Activated T-cell treated with anti-CD3 and anti-CD28 coated beads, Interleukin-2, amount 50 U/mL, for 72 hours (primary cell): ENCODE measurements at regions not wholly inside any gene's neighbourhood (a gene's known extent, or its start where the extent isn't known, plus 50 kb on each side); places are given as distances from the start of the nearest gene placed in this dataset.
"Not testable (repeated sequence)": the region's sequence is repeated elsewhere in the genome, so short reads cannot be mapped to it uniquely, and the experiment has no call there.

ENCODE experiments used
- ATAC-seq, 2 donors: fragments of 150-1000 bp; cut with Tn5 transposase; replicated peaks in 1 of 2; 2 replicates each; pipeline ENCODE4 v1.10.0; 2021; ENCODE audit warnings: moderate library complexity in 2 of 2, mild to moderate bottlenecking in 1 of 2
- DNase-seq, 2 donors: peaks; one replicate each; pipeline ENCODE4 v3.0.0; 2021 to 2022; ENCODE audit warnings: mixed read lengths in 1 of 2
- H3K27ac Mint-ChIP-seq: one replicate; pipeline ENCODE4 v1.8.0; 2022; ENCODE audit warnings: mild to moderate bottlenecking, moderate library complexity, mixed read lengths
- H3K27me3 Mint-ChIP-seq: one replicate; pipeline ENCODE4 v1.8.0; 2022; ENCODE audit warnings: low read depth, mixed read lengths
- H3K36me3 Mint-ChIP-seq, 2 donors: one replicate each; pipeline ENCODE4 v1.8.0; 2022; ENCODE audit warnings: mixed read lengths in 2 of 2, mild to moderate bottlenecking in 1 of 2; ENCODE audit not compliant: insufficient read depth in 2 of 2
- H3K4me1 Mint-ChIP-seq: one replicate; pipeline ENCODE4 v1.8.0; 2022; ENCODE audit warnings: low read depth, mixed read lengths
- H3K4me3 Mint-ChIP-seq, 2 donors: one replicate each; pipeline ENCODE4 v1.8.0; 2022; ENCODE audit warnings: mild to moderate bottlenecking in 2 of 2, mixed read lengths in 2 of 2, moderate library complexity in 2 of 2
- H3K9me3 Mint-ChIP-seq, 2 donors: one replicate each; pipeline ENCODE4 v1.8.0; 2022; ENCODE audit warnings: mixed read lengths in 2 of 2

DNA sequence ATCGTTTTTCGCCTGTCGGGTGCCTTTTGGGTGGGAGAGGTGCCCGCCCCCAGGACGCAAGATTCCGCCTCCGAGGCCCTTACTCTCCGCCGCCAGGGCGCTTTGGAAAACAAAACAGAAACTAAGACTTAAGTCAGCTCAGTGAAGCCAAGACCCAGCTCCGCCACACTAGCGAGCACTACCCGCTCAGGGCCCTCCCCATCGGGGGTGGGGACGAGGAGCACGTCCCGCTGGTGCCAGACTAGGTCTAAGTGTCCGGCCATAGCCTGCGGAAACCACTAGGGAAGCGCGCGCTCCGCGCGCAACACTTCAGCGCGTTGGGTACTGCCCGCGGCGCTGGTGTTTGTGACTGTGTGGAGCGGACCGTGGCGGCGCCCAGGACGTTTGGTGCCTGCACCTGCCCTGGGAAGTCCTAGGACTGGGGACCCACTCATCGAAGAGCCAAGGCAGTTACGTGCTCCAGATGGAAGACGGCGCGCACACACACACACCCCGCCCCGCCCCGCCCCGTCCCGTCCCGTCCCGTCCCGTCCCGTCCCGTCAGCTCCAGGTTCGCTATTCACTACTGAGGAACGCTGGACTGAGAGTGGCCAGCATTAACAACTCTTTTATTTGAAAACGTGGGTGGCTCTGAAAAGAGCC, 57.6 kb upstream of the BOLA1 start:
- H3K27ac Mint-ChIP-seq, DNase-seq, H3K4me3 Mint-ChIP-seq, H3K27me3 Mint-ChIP-seq, H3K9me3 Mint-ChIP-seq: not testable (repeated sequence)
- Mint-ChIP-seq H3K4me1 (peaks cover 24% of the 10 kb centered on the region), H3K36me3 (peaks cover 6 to 24% of the 10 kb centered on the region in 2 donors)
- peak; percentile 51 to 66 for ATAC-seq

DNA sequence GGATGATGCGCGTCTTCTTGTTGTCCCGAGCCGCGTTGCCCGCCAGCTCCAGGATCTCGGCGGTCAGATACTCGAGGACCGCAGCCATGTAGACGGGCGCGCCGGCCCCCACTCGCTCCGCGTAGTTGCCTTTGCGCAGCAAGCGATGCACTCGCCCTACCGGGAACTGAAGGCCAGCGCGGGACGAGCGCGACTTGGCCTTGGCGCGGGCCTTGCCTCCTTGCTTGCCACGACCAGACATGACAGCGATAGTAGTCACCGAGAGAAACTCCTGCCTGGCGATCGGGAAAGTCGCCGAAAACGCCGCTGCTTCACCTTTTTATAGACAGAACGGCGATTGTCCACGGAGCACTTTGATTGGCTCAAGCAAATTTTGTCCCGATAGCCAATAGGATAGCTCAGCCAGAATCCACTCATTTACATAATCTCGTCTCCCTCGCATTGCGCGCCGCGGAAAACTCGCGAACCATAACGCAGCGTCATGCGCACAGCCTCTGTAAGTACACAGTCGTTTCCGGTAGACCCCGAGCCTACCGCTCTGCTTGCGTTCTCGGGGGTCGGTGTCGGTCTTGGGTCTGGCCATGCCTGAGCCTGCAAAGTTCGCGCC, 56.8 kb upstream of the BOLA1 start:
- peaks cover 6 to 29% of the 10 kb centered on the region in 2 donors for H3K36me3 Mint-ChIP-seq
- not testable (repeated sequence) for H3K9me3 Mint-ChIP-seq, H3K27me3 Mint-ChIP-seq, H3K27ac Mint-ChIP-seq, DNase-seq, H3K4me3 Mint-ChIP-seq
- H3K4me1 Mint-ChIP-seq = peaks cover 33% of the 10 kb centered on the region
- peak; percentile 57 to 58 for ATAC-seq

DNA sequence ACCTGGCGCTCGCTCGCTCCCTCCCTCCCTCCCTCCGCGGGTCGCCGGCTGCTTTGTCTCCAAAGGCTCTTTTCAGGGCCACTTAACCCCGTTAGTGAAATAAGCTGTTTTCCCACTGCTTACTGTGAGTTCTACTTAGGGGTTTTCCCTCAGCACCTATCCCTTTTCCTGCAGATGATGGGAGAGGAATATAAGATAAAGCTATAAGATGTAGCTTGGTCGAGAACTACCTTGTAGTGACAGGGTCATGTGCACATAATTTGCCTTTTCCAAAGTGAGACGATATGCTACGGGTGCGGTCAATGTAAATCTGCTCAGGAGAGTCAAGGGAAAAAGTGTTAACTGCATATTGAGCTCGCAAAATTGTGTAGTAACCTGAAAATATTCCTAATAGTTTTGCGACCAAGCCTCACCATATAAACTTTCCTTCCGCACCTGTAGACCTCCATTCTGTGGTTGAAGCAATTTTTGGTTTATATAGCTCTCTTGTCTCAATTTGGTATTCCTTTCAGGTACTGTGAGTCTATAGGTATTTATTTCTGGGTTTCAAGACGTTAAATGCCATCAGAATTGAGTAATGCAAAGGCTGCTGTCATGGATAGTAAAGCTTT, 55.8 kb upstream of the BOLA1 start:
- peaks cover 43% of the 10 kb centered on the region for H3K4me1 Mint-ChIP-seq
- H3K27ac Mint-ChIP-seq = peak overlapping the region; percentile 91
- H3K9me3 Mint-ChIP-seq = no peaks in the 10 kb centered on the region
- peak overlapping the region; percentile 87 to 89 for H3K4me3 Mint-ChIP-seq
- H3K36me3 Mint-ChIP-seq = peaks cover 6 to 29% of the 10 kb centered on the region in 2 donors
- DNase-seq (no peak), ATAC-seq (no peak)
- H3K27me3 Mint-ChIP-seq = no peaks in the 10 kb centered on the region

- H3K4me1 Mint-ChIP-seq = peaks cover 48% of the 10 kb centered on the region
- H3K27me3 Mint-ChIP-seq = no peaks in the 10 kb centered on the region
- H3K36me3 Mint-ChIP-seq = peaks cover 6 to 32% of the 10 kb centered on the region in 2 donors
- no peaks in the 10 kb centered on the region for H3K9me3 Mint-ChIP-seq
- peak in 1 of 2 donors; percentile 29 for DNase-seq
- H3K27ac Mint-ChIP-seq = peak overlapping the region; percentile 91
- H3K4me3 Mint-ChIP-seq = peak overlapping the region; percentile 87 to 89
- no peak for ATAC-seq
These were observed 55.3 kb upstream of the BOLA1 start for GRCh38 chr1:149844101-149844500.

- ATAC-seq = no peak
- H3K27me3 Mint-ChIP-seq = no peaks in the 10 kb centered on the region
- peak overlapping the region; percentile 87 to 89 for H3K4me3 Mint-ChIP-seq
- no peak for DNase-seq
- no peaks in the 10 kb centered on the region for H3K9me3 Mint-ChIP-seq
- peaks cover 55% of the 10 kb centered on the region for H3K4me1 Mint-ChIP-seq
- peaks cover 7 to 37% of the 10 kb centered on the region in 2 donors for H3K36me3 Mint-ChIP-seq
- H3K27ac Mint-ChIP-seq = peak overlapping the region; percentile 61
These were observed 54.6 kb upstream of the BOLA1 start for GRCh38 chr1:149844650-149845255.

- peak overlapping the region; percentile 61 for H3K27ac Mint-ChIP-seq
- H3K9me3 Mint-ChIP-seq = no peaks in the 10 kb centered on the region
- peak overlapping the region; percentile 87 to 89 for H3K4me3 Mint-ChIP-seq
- ATAC-seq = no peak
- peaks cover 56% of the 10 kb centered on the region for H3K4me1 Mint-ChIP-seq
- H3K36me3 Mint-ChIP-seq = peaks cover 10 to 38% of the 10 kb centered on the region in 2 donors
- H3K27me3 Mint-ChIP-seq = no peaks in the 10 kb centered on the region
- no peak for DNase-seq
These were observed 54.0 kb upstream of the BOLA1 start for GRCh38 chr1:149845416-149845815.

- peak overlapping the region; percentile 87 to 89 for H3K4me3 Mint-ChIP-seq
- H3K36me3 Mint-ChIP-seq = peaks cover 10 to 38% of the 10 kb centered on the region in 2 donors
- no peaks in the 10 kb centered on the region for H3K9me3 Mint-ChIP-seq
- no peaks in the 10 kb centered on the region for H3K27me3 Mint-ChIP-seq
- H3K4me1 Mint-ChIP-seq = peaks cover 56% of the 10 kb centered on the region
- ATAC-seq (no peak), DNase-seq (peak in 1 of 2 donors; percentile 25)
- peak overlapping the region; percentile 61 for H3K27ac Mint-ChIP-seq
These were observed 53.3 kb upstream of the BOLA1 start for GRCh38 chr1:149846042-149846441.

DNA sequence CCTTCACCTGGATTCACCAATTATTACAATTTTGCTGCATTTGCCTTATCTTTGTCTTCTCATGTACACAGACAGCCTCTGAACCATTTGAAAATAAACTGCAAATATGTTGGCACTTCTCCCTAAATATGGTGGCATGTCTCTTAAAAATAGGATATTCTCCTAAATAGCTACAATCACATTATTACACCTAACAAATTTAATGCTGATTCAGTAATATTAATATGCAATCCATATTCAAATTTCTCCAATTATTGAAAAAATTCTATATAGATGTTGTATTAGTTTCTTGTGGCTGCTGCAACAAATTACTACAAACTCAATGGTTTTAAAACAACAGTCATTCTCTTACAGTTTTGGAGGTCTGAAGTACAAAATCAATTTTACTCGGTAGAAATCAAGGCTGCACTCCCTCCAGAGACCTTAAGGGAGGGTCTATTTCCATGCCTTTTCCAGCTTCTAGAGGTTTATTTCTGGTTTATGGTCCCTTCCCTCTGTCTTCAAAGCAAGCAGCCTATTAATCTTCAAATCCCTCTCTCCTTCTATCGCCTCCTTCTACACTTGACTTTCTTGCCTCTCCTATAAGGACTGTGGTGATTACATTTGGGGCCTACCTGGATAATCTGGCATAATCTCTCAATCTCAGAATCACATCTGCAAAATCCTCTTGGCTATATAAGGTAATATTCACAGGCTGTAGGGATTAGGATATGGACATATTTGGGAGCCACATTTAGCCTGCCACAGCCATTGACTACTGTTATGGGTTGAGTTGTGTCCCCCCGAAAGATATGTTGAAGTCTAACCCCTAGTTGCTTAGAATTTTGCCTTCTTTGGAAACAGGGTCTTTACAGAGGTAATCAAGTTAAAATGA, 52.5 kb upstream of the BOLA1 start:
- no peak for DNase-seq
- H3K9me3 Mint-ChIP-seq = no peaks in the 10 kb centered on the region
- peak overlapping the region; percentile 51 to 65 for H3K4me3 Mint-ChIP-seq
- H3K4me1 Mint-ChIP-seq = peaks cover 56% of the 10 kb centered on the region
- H3K27ac Mint-ChIP-seq = no peak overlapping the region
- no peak for ATAC-seq
- H3K27me3 Mint-ChIP-seq = no peaks in the 10 kb centered on the region
- peaks cover 10 to 38% of the 10 kb centered on the region in 2 donors for H3K36me3 Mint-ChIP-seq

GRCh38 chr1:149848340-149849110, 50.8 kb upstream of the BOLA1 start:
- Mint-ChIP-seq H3K36me3 (peaks cover 10 to 36% of the 10 kb centered on the region in 2 donors), H3K27ac (peak overlapping the region; percentile 93), H3K4me3 (peak overlapping the region; percentile 86 to 96), H3K4me1 (peaks cover 56% of the 10 kb centered on the region), H3K9me3 (no peaks in the 10 kb centered on the region), H3K27me3 (no peaks in the 10 kb centered on the region)
- DNase-seq (no peak), ATAC-seq (no peak)

GRCh38 chr1:149849111-149849946, 50.0 kb upstream of the BOLA1 start:
- Mint-ChIP-seq H3K36me3 (peaks cover 5 to 31% of the 10 kb centered on the region in 2 donors), H3K4me3 (peak overlapping the region; percentile 86 to 96), H3K27me3 (no peaks in the 10 kb centered on the region), H3K27ac (peak overlapping the region; percentile 93), H3K4me1 (peaks cover 56% of the 10 kb centered on the region), H3K9me3 (no peaks in the 10 kb centered on the region)
- ATAC-seq (no peak), DNase-seq (no peak)
